ENCODE measurements at regions not wholly inside any gene's neighbourhood (a gene's known extent, or its start where the extent isn't known, plus 50 kb on each side); places are given as distances from the start of the nearest gene placed in this dataset.

- no peak overlapping the region for H2BK20ac ChIP-seq (ENCODE audit: low read length)
- no peaks in the 10 kb centered on the region for H4K20me1 ChIP-seq (replicated peaks in 1 of 2; ENCODE audit: control insufficient read depth in 1 of 2, insufficient read depth in 2 of 2, low read length in 2 of 2)
- H3K79me1 ChIP-seq (ENCODE audit: low read depth, low read length), result no peaks in the 10 kb centered on the region
- H3K79me2 ChIP-seq (ENCODE audit: control insufficient read depth in 1 of 2, insufficient read depth in 2 of 2, low read length in 2 of 2), result no peaks in the 10 kb centered on the region
- H3K4me3 ChIP-seq (ENCODE audit: extremely low read depth in 1 of 4, insufficient read depth in 2 of 4, low read depth in 3 of 4, low read length in 4 of 4), result no peak overlapping the region
- DNase-seq (ENCODE audit: low read depth in 1 of 2, low spot score in 2 of 2), result no peak
- H4K8ac ChIP-seq (ENCODE audit: extremely low read depth, insufficient read depth, low read length), result no peak overlapping the region
- no peak overlapping the region for H2AK5ac ChIP-seq (ENCODE audit: low read depth, low read length)
- H4K91ac ChIP-seq (replicated peaks; ENCODE audit: insufficient read length, low read length), result no peak overlapping the region
- POLR2A ChIA-PET (ENCODE audit: partially characterized antibody), result no interaction called here
- H2BK12ac ChIP-seq (ENCODE audit: low read depth, low read length), result no peak overlapping the region
- no peak for FAIRE-seq
- H2AFZ ChIP-seq (ENCODE audit: low read length), result no peak overlapping the region
- no peak overlapping the region for H2BK5ac ChIP-seq (ENCODE audit: low read depth, low read length)
- no peak overlapping the region for H4K5ac ChIP-seq (ENCODE audit: insufficient read length, low read depth, low read length)
- no peaks in the 10 kb centered on the region for H3K9me3 ChIP-seq (ENCODE audit: insufficient read depth in 2 of 2, low read depth in 1 of 2, low read length in 1 of 2)
- no peak overlapping the region for H3K56ac ChIP-seq (replicated peaks; ENCODE audit: insufficient read length, low read depth, low read length)
- H3K36me3 ChIP-seq (ENCODE audit: control insufficient read depth in 2 of 4, insufficient read depth in 4 of 4, low read length in 3 of 4), result no peaks in the 10 kb centered on the region
- H2BK120ac ChIP-seq (replicated peaks; ENCODE audit: low read depth, low read length), result peak overlapping the region; percentile 68
- no peak overlapping the region for H3K9ac ChIP-seq (replicated peaks in 1 of 4; ENCODE audit: extremely low read depth in 1 of 4, low read depth in 3 of 4, low read length in 3 of 4)
- WGBS, 2 experiments (ENCODE audit: extremely low coverage in 1 of 2, insufficient coverage in 1 of 2, insufficient read length in 1 of 2, insufficient replicate concordance in 2 of 2, low coverage in 1 of 2, low lambda C conversion rate in 2 of 2, missing lambda C conversion rate in 1 of 2), result 100% methylated on average over 2 of the region's 2 CpGs; no CpG with 5 or more reads in 1 of the 2 experiments
- no peaks in the 10 kb centered on the region for H3K27me3 ChIP-seq (replicated peaks in 1 of 4; ENCODE audit: control insufficient read depth in 3 of 4, extremely low read depth in 1 of 4, insufficient read depth in 3 of 4, low read length in 3 of 4)
- H3K4ac ChIP-seq (replicated peaks; ENCODE audit: insufficient read length, low read depth, low read length), result no peak overlapping the region
- no peak overlapping the region for H3K14ac ChIP-seq (ENCODE audit: insufficient read length)
- TF ChIP-seq CHD2 (IDR thresholded peaks at IDR 0.05; ENCODE audit: low read length), result no peak
- TF ChIP-seq KDM1A (IDR thresholded peaks at IDR 0.05; ENCODE audit: borderline replicate concordance, low read length), result no peak
- CTCF ChIA-PET (ENCODE audit: partially characterized antibody), result interaction anchor here (0.6 to 2.3 kb wide), 2 partner anchors 218 to 268 kb away, joined by 3 to 7 read pairs; no protein-coding TSS in a partner anchor
- H3K27ac ChIP-seq (ENCODE audit: low read depth, low read length), result no peak overlapping the region
- H3K23me2 ChIP-seq (ENCODE audit: low read depth, low read length), result peaks cover 3% of the 10 kb centered on the region
- no peak overlapping the region for H3K18ac ChIP-seq (ENCODE audit: extremely low read depth, low read length)
- H3K23ac ChIP-seq (ENCODE audit: insufficient read length), result no peak overlapping the region
- no peak overlapping the region for H2BK15ac ChIP-seq (ENCODE audit: low read length)
- H3K4me2 ChIP-seq (ENCODE audit: insufficient read depth in 1 of 2, low read depth in 2 of 2, low read length in 2 of 2), result peak overlapping the region in 1 of 2 experiments; percentile 95; a peak in 1 of 4 replicates
- H3K4me1 ChIP-seq (replicated peaks in 1 of 4; ENCODE audit: control insufficient read depth in 3 of 4, insufficient read depth in 4 of 4, low read length in 3 of 4), result peaks cover 2 to 12% (median 3%) of the 10 kb centered on the region in 4 experiments; a peak in 6 of 7 replicates
These were observed 118.1 kb upstream of the DTNA start for GRCh38 chr18:34591920-34592444.
